ENCODE measurements at regions not wholly inside any gene's neighbourhood (a gene's known extent, or its start where the extent isn't known, plus 50 kb on each side); places are given as distances from the start of the nearest gene placed in this dataset.
"Not testable (repeated sequence)": the region's sequence is repeated elsewhere in the genome, so short reads cannot be mapped to it uniquely, and the experiment has no call there.

DNA sequence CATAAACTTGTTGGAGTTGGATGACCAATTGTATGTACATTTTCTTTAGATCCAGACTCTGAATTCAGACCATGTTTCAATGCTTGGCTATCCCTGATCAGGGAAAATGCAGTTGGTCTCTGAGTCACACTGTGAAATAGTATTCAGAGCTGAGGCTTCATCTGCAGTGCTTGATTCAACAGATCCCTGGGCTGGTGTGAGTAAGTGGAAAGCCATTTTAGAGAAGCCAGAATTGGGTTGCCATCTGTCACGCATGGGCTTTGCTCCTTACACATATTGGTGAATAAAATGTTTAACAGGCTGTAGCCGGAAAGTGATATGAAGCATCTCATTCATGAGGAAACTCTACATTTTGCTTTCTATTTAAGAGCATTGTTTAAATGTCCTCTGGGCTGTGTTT, 50.0 kb upstream of the ACYP2 start:
- ATAC-seq (no peak), DNase-seq (no peak)
- intact Hi-C loops (cut with DNase I), result no loop called here

GRCh38 chr2:54063967-54064535, 51.4 kb upstream of the ACYP2 start:
- intact Hi-C loops (cut with DNase I), result no loop called here
- ATAC-seq (peak; percentile 57), DNase-seq (no peak)

DNA sequence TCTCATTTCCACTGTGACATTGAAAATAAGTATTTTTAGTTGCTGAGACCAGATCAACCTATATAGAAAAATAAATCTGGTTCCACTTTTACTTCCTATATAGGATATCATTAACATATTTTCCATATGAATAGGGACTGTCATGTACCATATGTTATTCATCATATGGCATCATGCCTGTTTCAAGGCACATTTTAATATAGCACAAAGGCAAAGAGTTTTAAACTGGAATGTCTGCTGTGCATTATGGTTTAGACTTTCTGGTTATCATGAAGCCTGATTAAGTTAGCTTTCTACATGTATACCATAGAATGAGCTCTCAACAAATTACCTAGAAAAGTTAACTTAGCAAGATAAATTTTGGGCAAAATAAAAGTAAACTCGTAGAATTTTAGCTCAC, 53.0 kb upstream of the ACYP2 start:
- ATAC-seq, result no peak

DNA sequence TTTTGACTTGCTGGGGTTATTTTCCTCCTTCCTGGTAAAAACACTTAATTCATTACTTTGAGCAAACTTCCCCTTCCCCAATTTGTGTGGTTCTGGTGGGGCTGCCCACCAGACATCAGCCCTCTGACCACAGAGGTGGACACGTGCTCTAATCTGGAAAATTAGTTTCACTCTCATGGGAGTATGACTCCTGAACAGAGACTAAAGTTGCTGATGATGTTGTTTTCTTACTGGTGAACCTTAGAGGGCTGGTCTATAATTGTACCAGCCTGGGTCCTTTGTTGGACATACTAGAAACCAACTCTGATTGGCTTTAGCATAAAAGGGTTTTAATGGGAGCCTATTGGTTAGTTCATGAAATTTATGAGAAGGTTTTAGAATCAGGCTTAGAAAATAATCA, 54.1 kb upstream of the ACYP2 start:
- ATAC-seq, result no peak
- intact Hi-C loops (cut with DNase I), result no loop called here

More for the DNA sequence above, 53.0 kb upstream of the ACYP2 start:
- no peak for DNase-seq
- intact Hi-C loops (cut with DNase I), result no loop called here

DNA sequence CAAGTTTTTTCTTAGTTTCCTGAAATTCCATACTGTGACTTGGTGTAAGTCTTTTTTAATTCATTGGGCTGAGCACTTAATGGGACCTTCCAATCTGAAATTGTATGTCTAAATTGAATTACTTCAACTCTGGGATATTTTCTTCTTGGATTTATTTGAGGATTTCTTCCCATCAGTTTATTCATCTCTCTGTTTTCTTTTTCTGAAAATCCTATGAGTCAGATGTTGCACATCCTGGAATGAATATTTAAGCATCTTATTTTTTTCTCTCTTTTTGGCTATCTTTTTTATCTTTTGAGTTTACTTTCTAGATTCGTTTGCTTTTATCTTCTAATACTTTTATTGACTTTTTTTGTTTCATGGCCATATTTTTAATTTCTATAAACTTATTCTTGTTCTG, 55.4 kb upstream of the ACYP2 start:
- intact Hi-C loops (cut with DNase I), result no loop called here
- DNase-seq, result no peak
- ATAC-seq, result no peak

More for the DNA sequence above, 54.1 kb upstream of the ACYP2 start:
- DNase-seq, result no peak

DNA sequence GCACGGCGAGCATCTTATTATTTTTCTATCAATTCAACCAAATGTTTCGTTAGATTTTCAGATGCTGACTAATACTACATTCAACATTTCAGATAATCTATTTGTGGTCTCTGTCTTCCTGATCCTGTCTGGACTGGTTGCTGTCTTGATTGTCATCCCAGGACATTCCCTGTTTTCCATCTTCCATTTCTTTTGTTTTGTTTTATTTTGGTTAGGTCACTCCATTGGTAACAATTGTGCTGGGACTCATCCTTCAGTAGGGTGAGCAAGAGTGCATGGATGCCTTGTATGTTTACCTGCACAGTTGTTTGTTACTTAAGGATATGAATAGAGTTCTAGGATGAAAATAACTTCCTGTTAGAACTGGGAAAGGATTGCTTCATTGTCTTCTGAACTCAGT, 55.9 kb upstream of the ACYP2 start:
- DNase-seq (no peak), ATAC-seq (no peak)
- intact Hi-C loops (cut with DNase I), result no loop called here

DNA sequence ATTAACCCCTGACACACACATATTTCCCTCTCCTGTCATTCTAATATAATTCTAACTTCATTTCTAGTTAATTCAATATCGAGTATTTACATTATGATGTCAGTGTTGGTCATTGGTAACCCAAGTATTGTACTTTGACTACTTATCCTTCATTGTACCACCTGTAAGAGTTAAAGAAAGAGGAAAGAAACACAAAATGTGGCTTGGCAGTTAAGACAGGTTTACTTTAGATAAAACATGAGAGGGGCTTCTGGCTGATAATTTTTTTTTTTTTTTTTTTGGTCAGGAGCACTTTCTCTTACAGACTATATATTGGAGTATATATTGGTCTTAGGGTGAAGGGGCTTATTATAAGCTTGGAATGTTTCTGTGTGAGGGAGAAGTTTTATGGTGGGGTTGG, 57.0 kb upstream of the ACYP2 start:
- DNase-seq (no peak), ATAC-seq (no peak)
- intact Hi-C loops (cut with DNase I), result no loop called here

- intact Hi-C loops (cut with DNase I), result no loop called here
- DNase-seq, result no peak
- no peak for ATAC-seq
Measured at GRCh38 chr2:54054774-54055173, 60.6 kb upstream of the ACYP2 start.

DNA sequence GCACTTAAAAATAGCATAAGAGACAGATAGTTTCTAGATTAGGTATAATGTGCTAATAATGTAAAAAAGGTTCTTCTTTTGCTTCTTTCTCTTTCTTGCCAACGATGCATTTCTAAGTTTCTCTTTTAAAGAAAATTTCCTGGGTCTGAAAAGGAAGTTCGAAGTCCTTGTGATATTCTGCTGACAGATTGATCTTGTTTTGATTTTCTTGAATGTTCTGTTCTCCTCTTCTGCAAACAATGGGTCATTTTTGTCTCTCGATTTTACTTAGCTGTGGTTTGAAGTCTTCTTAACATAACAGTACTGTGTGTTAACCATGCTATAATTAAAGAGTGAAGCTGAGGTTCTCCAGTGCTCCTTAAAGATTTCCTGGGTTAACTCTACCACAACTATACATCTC, 61.1 kb upstream of the ACYP2 start:
- DNase-seq (no peak), ATAC-seq (no peak)
- intact Hi-C loops (cut with DNase I), result no loop called here

- no peak for ATAC-seq
- intact Hi-C loops (cut with DNase I), result no loop called here
- DNase-seq, result no peak
Measured at GRCh38 chr2:54053830-54054229, 61.6 kb upstream of the ACYP2 start.

- DNase-seq, result no peak
- intact Hi-C loops (cut with DNase I), result no loop called here
- no peak for ATAC-seq
Measured at GRCh38 chr2:54052825-54053718, 62.3 kb upstream of the ACYP2 start.

DNA sequence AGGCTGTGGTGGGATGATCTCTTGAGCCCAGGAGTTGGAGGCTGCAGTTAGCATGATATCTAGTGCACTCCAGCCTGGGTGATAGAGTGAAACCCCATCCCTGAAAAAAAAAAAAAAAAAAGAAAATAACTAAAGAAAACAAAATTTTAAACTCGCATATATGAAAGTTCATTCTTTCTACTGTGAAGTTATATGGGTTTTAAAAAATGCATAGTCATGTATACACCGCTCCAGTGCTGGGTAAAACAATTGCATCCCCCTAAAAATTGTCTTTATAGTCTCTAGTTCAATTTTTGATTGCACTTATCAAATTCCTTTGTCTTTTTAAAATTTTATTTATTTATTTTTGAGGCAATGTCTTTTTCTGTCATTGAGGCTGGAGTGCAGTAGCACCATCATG, 65.0 kb upstream of the ACYP2 start:
- ATAC-seq, result no peak
- intact Hi-C loops (cut with DNase I), result no loop called here
- DNase-seq, result no peak

- intact Hi-C loops (cut with DNase I), result no loop called here
- ATAC-seq (no peak), DNase-seq (no peak)
Measured at GRCh38 chr2:54049365-54049764, 66.0 kb upstream of the ACYP2 start.

DNA sequence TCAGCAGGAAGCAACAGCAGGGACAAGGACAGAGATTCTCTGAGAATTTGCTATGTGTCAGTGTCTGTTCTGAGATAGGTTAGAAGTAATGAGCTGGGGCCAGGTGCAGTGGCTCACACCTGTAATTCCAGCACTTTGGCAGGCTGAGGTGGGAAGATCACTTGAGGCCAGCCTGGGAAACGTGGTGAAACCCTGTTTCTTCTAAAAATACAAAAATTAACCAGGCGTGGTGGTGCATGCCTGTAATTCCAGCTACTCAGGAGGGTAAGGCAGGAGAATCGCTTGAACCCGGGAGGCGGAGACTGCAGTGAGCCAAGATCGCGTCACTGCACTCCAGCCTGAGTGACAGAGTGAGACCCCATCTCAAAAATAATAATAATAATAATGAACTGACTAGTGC, 66.5 kb upstream of the ACYP2 start:
- intact Hi-C loops (cut with DNase I); DNase-seq; ATAC-seq: not testable (repeated sequence)

- intact Hi-C loops (cut with DNase I), result no loop called here
- DNase-seq (no peak), ATAC-seq (peak in 1 of 2 donors; percentile 31)
Measured at GRCh38 chr2:54048117-54048785, 67.2 kb upstream of the ACYP2 start.

GRCh38 chr2:54047658-54048057, 67.8 kb upstream of the ACYP2 start:
- intact Hi-C loops (cut with DNase I), result no loop called here
- no peak for ATAC-seq
- DNase-seq, result no peak

- DNase-seq (no peak), ATAC-seq (no peak)
- intact Hi-C loops (cut with DNase I), result no loop called here
Measured at GRCh38 chr2:54047091-54047490, 68.3 kb upstream of the ACYP2 start.

DNA sequence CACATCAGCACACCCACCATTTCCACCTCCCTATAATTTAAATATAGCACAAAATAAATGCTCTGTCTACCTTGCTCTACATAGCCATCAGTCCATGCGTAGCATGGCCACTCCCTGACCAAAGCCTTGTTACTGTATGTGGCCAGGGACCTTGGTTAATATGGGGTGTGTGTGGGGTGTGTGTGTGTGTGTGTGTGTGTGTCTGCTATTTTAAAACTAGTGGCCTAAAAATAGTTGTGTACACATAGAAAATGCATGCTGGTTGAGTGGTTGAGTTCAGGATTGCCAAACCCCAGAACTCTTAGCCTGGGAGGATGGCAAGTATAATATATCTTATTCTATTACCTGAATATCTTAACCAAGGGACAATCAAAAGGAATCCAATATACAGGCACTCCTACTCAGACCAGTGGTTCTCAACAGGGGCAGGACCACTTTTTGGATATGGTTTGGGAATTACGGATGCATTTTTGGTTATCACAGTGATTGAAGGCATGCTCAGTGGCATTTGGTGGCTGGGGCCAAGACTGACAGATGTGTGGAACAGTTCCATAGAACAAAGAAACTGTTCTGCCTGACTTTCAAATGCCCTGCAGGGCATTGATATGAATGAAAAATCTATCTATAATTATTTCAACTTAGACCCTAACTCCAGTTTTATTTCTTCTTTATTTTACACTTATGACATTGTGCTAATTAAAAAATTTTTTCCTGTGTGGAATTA, 72.3 kb upstream of the PSME4 start:
- no peak for DNase-seq
- intact Hi-C loops (cut with DNase I), result loop anchor here in 1 of 2 donors (2.0 kb wide), 1 partner anchor 72 kb away; the partner anchor contains the start of gene PSME4
- ATAC-seq, result peak; percentile 39 to 68

DNA sequence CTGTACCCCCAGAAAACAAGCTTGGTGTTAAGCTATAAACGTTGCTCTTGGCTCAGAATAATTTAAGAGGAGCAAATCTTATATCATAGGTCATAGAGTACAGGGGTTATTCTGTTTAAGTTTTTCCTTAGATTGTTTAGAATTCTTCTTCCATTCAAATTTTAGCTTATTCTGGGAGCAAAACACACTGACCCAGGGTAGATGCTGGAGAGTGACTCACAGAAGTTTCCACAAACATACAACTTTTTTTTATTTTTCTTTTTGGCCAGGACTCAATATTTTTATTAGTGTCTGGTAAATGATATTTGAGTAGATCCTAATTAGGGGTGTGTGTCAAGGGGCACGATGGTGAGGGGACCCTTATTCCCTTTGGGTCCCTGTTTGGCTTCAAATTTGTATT, 71.5 kb upstream of the PSME4 start:
- ATAC-seq, result no peak
- intact Hi-C loops (cut with DNase I), result loop anchor here in 1 of 2 donors (2.0 kb wide), 1 partner anchor 72 kb away; the partner anchor contains the start of gene PSME4

GRCh38 chr2:54041135-54041534, 70.3 kb upstream of the PSME4 start:
- ATAC-seq (peak in 1 of 2 donors; percentile 25), DNase-seq (no peak)
- intact Hi-C loops (cut with DNase I), result no loop called here

More for the DNA sequence above, 71.5 kb upstream of the PSME4 start:
- no peak for DNase-seq

All from left cardiac atrium (tissue), 4 donors.